ENCODE measurements at regions not wholly inside any gene's neighbourhood (a gene's known extent, or its start where the extent isn't known, plus 50 kb on each side); places are given as distances from the start of the nearest gene placed in this dataset.
A peak's percentile ranks its signal among the peaks of the same experiment; 100 is the strongest.

GRCh38 chr3:154970797-154971196 is 109.3 kb upstream of the MME start:
- no peak for DNase-seq (ENCODE audit: low read depth)
- TF ChIP-seq CTCF (IDR thresholded peaks at IDR 0.05; ENCODE audit: insufficient read depth, low read depth, low read length, missing control alignments), result no peak
- H3K4me3 ChIP-seq (ENCODE audit: low read depth, low read length), result no peak overlapping the region

GRCh38 chr3:154969366-154969765 is 110.8 kb upstream of the MME start:
- DNase-seq (ENCODE audit: low read depth), result no peak
- H3K4me3 ChIP-seq (ENCODE audit: low read depth, low read length), result no peak overlapping the region
- TF ChIP-seq CTCF (IDR thresholded peaks at IDR 0.05; ENCODE audit: insufficient read depth, low read depth, low read length, missing control alignments), result no peak

- DNase-seq (ENCODE audit: low read depth), result no peak
- H3K4me3 ChIP-seq (ENCODE audit: low read depth, low read length), result no peak overlapping the region
- TF ChIP-seq CTCF (IDR thresholded peaks at IDR 0.05; ENCODE audit: insufficient read depth, low read depth, low read length, missing control alignments), result no peak
Observed at GRCh38 chr3:154967090-154967489, 113.0 kb upstream of the MME start.

GRCh38 chr3:154956815-154957214 is 123.3 kb upstream of the MME start:
- no peak overlapping the region for H3K4me3 ChIP-seq (ENCODE audit: low read depth, low read length)
- no peak for DNase-seq (ENCODE audit: low read depth)
- TF ChIP-seq CTCF (IDR thresholded peaks at IDR 0.05; ENCODE audit: insufficient read depth, low read depth, low read length, missing control alignments), result no peak

- TF ChIP-seq CTCF (IDR thresholded peaks at IDR 0.05; ENCODE audit: insufficient read depth, low read depth, low read length, missing control alignments), result no peak
- DNase-seq (ENCODE audit: low read depth), result no peak
- H3K4me3 ChIP-seq (ENCODE audit: low read depth, low read length), result no peak overlapping the region
Observed at GRCh38 chr3:154955907-154956533, 124.1 kb upstream of the MME start.

- no peak overlapping the region for H3K4me3 ChIP-seq (ENCODE audit: low read depth, low read length)
- peak; percentile 9 for TF ChIP-seq CTCF (IDR thresholded peaks at IDR 0.05; ENCODE audit: insufficient read depth, low read depth, low read length, missing control alignments)
- DNase-seq (ENCODE audit: low read depth), result peak; percentile 12
Observed at GRCh38 chr3:154954757-154955156, 125.4 kb upstream of the MME start.

- TF ChIP-seq CTCF (IDR thresholded peaks at IDR 0.05; ENCODE audit: insufficient read depth, low read depth, low read length, missing control alignments), result no peak
- DNase-seq (ENCODE audit: low read depth), result no peak
- H3K4me3 ChIP-seq (ENCODE audit: low read depth, low read length), result no peak overlapping the region
Observed at GRCh38 chr3:154953538-154953937, 126.6 kb upstream of the MME start.
